ENCODE measurements at regions not wholly inside any gene's neighbourhood (a gene's known extent, or its start where the extent isn't known, plus 50 kb on each side); places are given as distances from the start of the nearest gene placed in this dataset.
"Not testable (repeated sequence)": the region's sequence is repeated elsewhere in the genome, so short reads cannot be mapped to it uniquely, and the experiment has no call there.

DNA sequence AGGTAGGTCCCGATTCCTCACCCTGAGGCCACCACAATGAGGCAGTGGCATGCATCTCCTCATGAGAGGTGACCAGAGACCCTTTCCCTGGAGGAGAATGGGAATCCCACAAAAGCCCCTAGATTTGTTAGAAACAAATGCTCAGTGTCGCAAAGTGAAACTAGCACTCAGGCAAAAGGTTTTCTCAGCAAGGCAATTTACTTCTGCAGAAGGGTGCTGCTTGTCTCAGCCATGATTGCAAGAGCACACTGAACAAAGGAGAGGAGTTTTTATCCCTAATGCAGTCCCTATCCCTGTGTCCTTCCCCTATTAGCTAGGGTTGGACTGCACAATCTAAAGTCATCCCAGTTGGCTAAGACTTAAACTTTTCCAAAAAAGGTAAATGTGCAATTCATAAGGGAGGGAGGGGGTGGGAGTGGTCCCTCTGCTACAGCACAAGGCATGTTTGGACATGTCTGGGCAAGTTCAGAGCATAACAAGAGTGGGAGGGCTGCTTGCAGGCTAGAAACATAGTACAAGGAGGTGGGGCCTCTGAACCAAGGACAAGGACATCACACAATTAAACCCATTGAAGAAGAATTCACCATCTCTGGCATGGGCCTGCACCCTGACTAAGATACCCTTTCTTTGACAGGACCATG lies 185.3 kb downstream of the CCNG2 start:
- H3K4me1 ChIP-seq (ENCODE audit: control insufficient read depth, insufficient read depth, low read length), result no peaks in the 10 kb centered on the region
- WGBS (ENCODE audit: insufficient coverage), result 94% methylated on average over 2 of the region's 2 CpGs
- H3K4me3 ChIP-seq (ENCODE audit: low read length), result no peak overlapping the region

DNA sequence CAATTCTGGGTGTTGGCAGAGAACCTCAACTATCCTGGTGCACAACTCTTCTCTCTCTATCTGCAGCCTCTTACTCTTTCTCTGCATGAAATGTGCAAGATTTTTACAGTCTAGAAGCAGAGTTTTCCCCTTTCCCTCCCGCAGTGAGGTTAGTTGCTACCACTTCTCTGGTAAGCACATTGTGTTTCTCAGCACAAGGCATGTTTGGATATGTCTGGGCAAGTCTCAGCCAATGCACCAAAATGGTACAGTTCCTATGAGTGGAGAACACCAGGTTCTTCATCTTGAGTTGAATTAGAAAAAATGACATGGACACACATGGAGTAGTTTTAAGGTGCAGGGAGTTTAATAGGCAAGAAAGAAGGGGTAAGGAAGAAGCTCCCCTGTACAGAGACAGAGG lies 187.0 kb downstream of the CCNG2 start:
- no CpG with 5 or more reads among the region's 1 CpG for WGBS (ENCODE audit: insufficient coverage)
- H3K27me3 ChIP-seq (ENCODE audit: control insufficient read depth, insufficient read depth, low read length), result no peaks in the 10 kb centered on the region
- peaks cover 6% of the 10 kb centered on the region for H3K9me3 ChIP-seq (replicated peaks; ENCODE audit: control insufficient read depth, low read depth, low read length)
- DNase-seq, result no peak
- no peak overlapping the region for H3K4me3 ChIP-seq (ENCODE audit: low read length)
- H3K4me1 ChIP-seq (ENCODE audit: control insufficient read depth, insufficient read depth, low read length), result no peaks in the 10 kb centered on the region
- H3K27ac ChIP-seq (ENCODE audit: low read length), result no peak overlapping the region
- no peaks in the 10 kb centered on the region for H3K36me3 ChIP-seq (ENCODE audit: control insufficient read depth, insufficient read depth, low read length)

More for the DNA sequence above, 185.3 kb downstream of the CCNG2 start:
- Histone ChIP-seq H3K9me3 (replicated peaks; ENCODE audit: control insufficient read depth, low read depth, low read length) (peaks cover 6% of the 10 kb centered on the region), H3K36me3 (ENCODE audit: control insufficient read depth, insufficient read depth, low read length) (no peaks in the 10 kb centered on the region), H3K27ac (ENCODE audit: low read length) (no peak overlapping the region), H3K27me3 (ENCODE audit: control insufficient read depth, insufficient read depth, low read length) (no peaks in the 10 kb centered on the region)
- no peak for DNase-seq

GRCh38 chr4:77344784-77345183 lies 187.8 kb downstream of the CCNG2 start:
- no peak for DNase-seq
- WGBS (ENCODE audit: insufficient coverage), result no CpG with 5 or more reads among the region's 1 CpG
- H3K27ac ChIP-seq (ENCODE audit: low read length), result no peak overlapping the region

DNA sequence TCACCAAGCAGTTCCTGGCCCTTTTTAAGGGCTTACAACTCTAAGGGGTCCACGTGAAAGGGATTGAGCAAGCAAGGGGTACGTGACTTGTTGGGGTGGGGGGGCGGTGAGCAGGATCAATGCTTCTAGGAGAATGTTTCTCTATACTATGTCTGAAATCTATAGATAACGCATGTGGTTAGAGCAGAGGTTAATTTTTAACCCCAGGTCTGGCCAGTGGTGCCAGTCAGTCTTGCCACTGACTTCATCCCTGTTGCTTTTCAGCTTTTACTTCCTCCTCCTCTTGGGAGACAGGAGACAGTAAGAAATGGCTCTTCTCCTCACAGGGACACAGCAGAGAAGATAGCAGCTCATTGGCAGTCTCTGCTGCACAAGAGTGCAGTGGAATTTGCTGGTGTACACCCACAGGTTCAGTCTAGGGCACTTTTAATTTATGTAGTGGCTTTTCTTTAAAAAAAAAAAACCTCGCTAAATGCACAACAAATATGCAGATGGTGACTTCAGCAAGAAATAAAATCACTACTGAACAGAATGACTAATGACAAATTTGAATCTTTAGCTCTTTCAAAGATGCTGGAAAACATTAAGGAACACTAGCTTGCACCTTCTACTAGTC lies 190.5 kb downstream of the CCNG2 start:
- no peaks in the 10 kb centered on the region for H3K36me3 ChIP-seq (ENCODE audit: control insufficient read depth, insufficient read depth, low read length)
- no peaks in the 10 kb centered on the region for H3K9me3 ChIP-seq (replicated peaks; ENCODE audit: control insufficient read depth, low read depth, low read length)
- H3K4me1 ChIP-seq (ENCODE audit: control insufficient read depth, insufficient read depth, low read length), result no peaks in the 10 kb centered on the region
- no peak overlapping the region for H3K27ac ChIP-seq (ENCODE audit: low read length)
- DNase-seq, result no peak
- H3K4me3 ChIP-seq (ENCODE audit: low read length), result no peak overlapping the region
- no peaks in the 10 kb centered on the region for H3K27me3 ChIP-seq (ENCODE audit: control insufficient read depth, insufficient read depth, low read length)
- no CpG with 5 or more reads among the region's 5 CpGs for WGBS (ENCODE audit: insufficient coverage)

More at GRCh38 chr4:77344784-77345183, 187.8 kb downstream of the CCNG2 start:
- Histone ChIP-seq H3K4me3 (ENCODE audit: low read length) (no peak overlapping the region), H3K4me1 (ENCODE audit: control insufficient read depth, insufficient read depth, low read length) (no peaks in the 10 kb centered on the region), H3K27me3 (ENCODE audit: control insufficient read depth, insufficient read depth, low read length) (no peaks in the 10 kb centered on the region), H3K36me3 (ENCODE audit: control insufficient read depth, insufficient read depth, low read length) (no peaks in the 10 kb centered on the region), H3K9me3 (replicated peaks; ENCODE audit: control insufficient read depth, low read depth, low read length) (peaks cover 6% of the 10 kb centered on the region)

DNA sequence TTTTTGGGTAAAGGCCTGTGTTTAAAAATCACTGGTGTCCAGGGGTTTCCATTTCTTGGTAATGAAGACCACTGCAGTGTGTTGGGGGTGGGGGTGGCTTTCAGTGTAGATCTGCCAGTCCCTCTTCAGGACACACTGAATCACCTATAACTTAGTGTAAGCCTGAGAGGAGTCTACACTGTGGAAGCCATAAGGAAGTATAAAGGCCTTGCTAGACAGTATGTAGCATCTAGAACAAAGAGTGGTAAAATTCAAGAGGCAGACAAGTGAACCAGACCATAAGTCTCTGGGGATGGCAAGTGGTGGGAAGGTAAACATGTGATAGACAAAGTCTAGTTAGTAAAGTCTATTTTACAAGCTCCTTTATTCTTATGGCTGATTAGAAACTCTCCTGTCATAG lies 191.8 kb downstream of the CCNG2 start:
- no peaks in the 10 kb centered on the region for H3K27me3 ChIP-seq (ENCODE audit: control insufficient read depth, insufficient read depth, low read length)
- H3K4me3 ChIP-seq (ENCODE audit: low read length), result no peak overlapping the region
- no peak overlapping the region for H3K27ac ChIP-seq (ENCODE audit: low read length)
- no peaks in the 10 kb centered on the region for H3K9me3 ChIP-seq (replicated peaks; ENCODE audit: control insufficient read depth, low read depth, low read length)
- H3K36me3 ChIP-seq (ENCODE audit: control insufficient read depth, insufficient read depth, low read length), result no peaks in the 10 kb centered on the region
- H3K4me1 ChIP-seq (ENCODE audit: control insufficient read depth, insufficient read depth, low read length), result no peaks in the 10 kb centered on the region
- no peak for DNase-seq

DNA sequence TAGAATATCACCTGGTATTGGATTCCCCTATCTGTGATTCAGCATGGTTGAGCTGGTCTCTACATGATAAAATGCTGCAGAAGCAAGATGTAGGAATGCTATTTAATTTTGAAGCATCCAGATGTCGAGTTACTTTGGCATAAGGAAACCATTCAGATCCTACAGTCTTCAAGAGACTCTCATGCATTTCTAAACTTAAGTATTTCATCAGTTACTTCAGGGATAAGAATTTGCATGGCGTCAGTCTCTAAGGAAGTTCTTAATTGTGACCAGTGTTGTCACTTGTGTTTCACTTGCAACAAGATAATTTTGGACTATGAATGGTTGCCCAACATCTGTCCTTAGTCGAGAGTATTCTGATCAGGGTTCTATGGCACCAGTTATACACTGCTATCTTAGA lies 192.4 kb downstream of the CCNG2 start:
- Histone ChIP-seq H3K4me3 (ENCODE audit: low read length) (no peak overlapping the region), H3K27ac (ENCODE audit: low read length) (no peak overlapping the region), H3K4me1 (ENCODE audit: control insufficient read depth, insufficient read depth, low read length) (peaks cover 2% of the 10 kb centered on the region), H3K36me3 (ENCODE audit: control insufficient read depth, insufficient read depth, low read length) (no peaks in the 10 kb centered on the region), H3K9me3 (replicated peaks; ENCODE audit: control insufficient read depth, low read depth, low read length) (no peaks in the 10 kb centered on the region), H3K27me3 (ENCODE audit: control insufficient read depth, insufficient read depth, low read length) (no peaks in the 10 kb centered on the region)
- WGBS (ENCODE audit: insufficient coverage), result no CpG with 5 or more reads among the region's 3 CpGs
- no peak for DNase-seq

DNA sequence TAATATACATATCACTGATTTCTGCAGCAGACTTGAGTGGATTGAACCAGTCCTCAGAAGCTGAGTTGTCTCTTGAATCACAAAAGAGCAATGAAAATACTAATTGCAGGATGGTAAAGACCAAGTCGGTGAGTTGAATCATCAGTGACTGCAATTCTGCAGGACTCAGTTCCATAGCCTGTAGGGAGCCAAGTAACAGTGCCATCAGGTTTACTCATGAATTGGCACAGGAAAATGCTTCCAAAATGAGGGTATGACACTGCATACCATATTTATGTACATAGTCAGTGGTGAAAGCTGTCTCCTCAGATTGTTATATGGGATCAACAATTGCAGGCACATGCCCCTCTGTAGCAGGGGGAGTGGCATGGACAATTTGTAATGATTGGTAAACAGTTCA lies 192.8 kb downstream of the CCNG2 start:
- no peaks in the 10 kb centered on the region for H3K36me3 ChIP-seq (ENCODE audit: control insufficient read depth, insufficient read depth, low read length)
- no peak overlapping the region for H3K27ac ChIP-seq (ENCODE audit: low read length)
- H3K4me1 ChIP-seq (ENCODE audit: control insufficient read depth, insufficient read depth, low read length), result peaks cover 2% of the 10 kb centered on the region
- no peak for DNase-seq
- H3K4me3 ChIP-seq (ENCODE audit: low read length), result no peak overlapping the region
- WGBS (ENCODE audit: insufficient coverage), result 80% methylated on average over 1 of the region's 1 CpG
- no peaks in the 10 kb centered on the region for H3K9me3 ChIP-seq (replicated peaks; ENCODE audit: control insufficient read depth, low read depth, low read length)
- no peaks in the 10 kb centered on the region for H3K27me3 ChIP-seq (ENCODE audit: control insufficient read depth, insufficient read depth, low read length)

DNA sequence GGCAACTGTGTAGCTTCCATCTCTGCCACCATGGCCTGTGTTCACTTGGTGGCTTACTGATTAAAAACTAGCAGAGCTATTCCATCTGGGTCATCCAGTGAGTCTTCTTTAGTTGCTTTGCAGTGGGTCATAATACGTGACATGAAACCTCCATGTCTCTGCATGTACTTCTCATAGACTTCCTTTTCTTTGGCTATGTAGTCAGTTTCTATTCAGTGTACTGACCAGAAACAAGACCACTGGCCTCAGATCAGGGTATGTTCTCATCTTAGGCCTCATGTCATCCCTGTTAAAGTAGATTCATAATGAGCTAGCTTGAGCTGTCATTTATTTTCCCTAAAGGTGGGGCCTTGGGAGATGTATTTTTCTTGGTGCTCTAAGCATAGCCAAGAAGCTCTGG lies 195.2 kb downstream of the CCNG2 start:
- no peak for DNase-seq
- peaks cover 4% of the 10 kb centered on the region for H3K4me1 ChIP-seq (ENCODE audit: control insufficient read depth, insufficient read depth, low read length)
- no peak overlapping the region for H3K4me3 ChIP-seq (ENCODE audit: low read length)
- 100% methylated on average over 1 of the region's 1 CpG for WGBS (ENCODE audit: insufficient coverage)
- H3K27me3 ChIP-seq (ENCODE audit: control insufficient read depth, insufficient read depth, low read length), result no peaks in the 10 kb centered on the region
- H3K9me3 ChIP-seq (replicated peaks; ENCODE audit: control insufficient read depth, low read depth, low read length), result no peaks in the 10 kb centered on the region
- no peak overlapping the region for H3K27ac ChIP-seq (ENCODE audit: low read length)
- no peaks in the 10 kb centered on the region for H3K36me3 ChIP-seq (ENCODE audit: control insufficient read depth, insufficient read depth, low read length)

- WGBS (ENCODE audit: insufficient coverage), result 40% methylated on average over 1 of the region's 5 CpGs
- not testable (repeated sequence) for H3K9me3 ChIP-seq (replicated peaks; ENCODE audit: control insufficient read depth, low read depth, low read length); DNase-seq; H3K4me1 ChIP-seq (ENCODE audit: control insufficient read depth, insufficient read depth, low read length); H3K27ac ChIP-seq (ENCODE audit: low read length); H3K36me3 ChIP-seq (ENCODE audit: control insufficient read depth, insufficient read depth, low read length); H3K4me3 ChIP-seq (ENCODE audit: low read length); H3K27me3 ChIP-seq (ENCODE audit: control insufficient read depth, insufficient read depth, low read length)
These were observed 196.8 kb downstream of the CCNG2 start for GRCh38 chr4:77353724-77354315.

- DNase-seq, result no peak
- no peaks in the 10 kb centered on the region for H3K9me3 ChIP-seq (replicated peaks; ENCODE audit: control insufficient read depth, low read depth, low read length)
- peaks cover 4% of the 10 kb centered on the region for H3K4me1 ChIP-seq (ENCODE audit: control insufficient read depth, insufficient read depth, low read length)
These were observed 197.5 kb downstream of the CCNG2 start for GRCh38 chr4:77354550-77354949.

More at GRCh38 chr4:77354550-77354949, 197.5 kb downstream of the CCNG2 start:
- WGBS (ENCODE audit: insufficient coverage), result 30% methylated on average over 1 of the region's 1 CpG
- no peaks in the 10 kb centered on the region for H3K36me3 ChIP-seq (ENCODE audit: control insufficient read depth, insufficient read depth, low read length)
- H3K27me3 ChIP-seq (ENCODE audit: control insufficient read depth, insufficient read depth, low read length), result no peaks in the 10 kb centered on the region
- no peak overlapping the region for H3K27ac ChIP-seq (ENCODE audit: low read length)
- H3K4me3 ChIP-seq (ENCODE audit: low read length), result no peak overlapping the region

All from muscle of leg (tissue), 3 donors.